Occipital lobe (tissue), 1 donor: ENCODE measurements at regions not wholly inside any gene's neighbourhood (a gene's known extent, or its start where the extent isn't known, plus 50 kb on each side); places are given as distances from the start of the nearest gene placed in this dataset.
"Not testable (repeated sequence)": the region's sequence is repeated elsewhere in the genome, so short reads cannot be mapped to it uniquely, and the experiment has no call there.

Experiments
- DNase-seq: peaks from one replicate; lab custom pipeline; 2025; lab: John Stamatoyannopoulos, UW

DNA sequence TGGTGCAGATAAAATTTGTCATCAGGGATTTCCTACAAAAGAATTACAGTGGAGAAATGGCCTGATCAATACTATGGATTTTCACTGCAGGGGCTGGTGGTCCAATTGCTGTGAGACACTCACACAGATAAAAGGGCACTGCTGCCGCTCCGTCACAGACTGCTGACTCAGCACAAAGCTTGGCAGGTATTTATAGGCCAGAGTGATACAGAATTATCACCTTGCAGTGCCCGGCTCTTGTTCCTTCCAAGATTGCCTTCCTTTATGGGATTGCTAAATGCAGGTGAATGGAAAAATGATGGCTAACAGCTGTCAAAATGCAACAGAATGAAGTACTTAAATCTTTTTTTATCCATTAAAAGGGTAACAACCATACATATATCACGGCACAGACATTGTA is 247.8 kb upstream of the ZFP64 start:
- DNase-seq, result no peak

DNA sequence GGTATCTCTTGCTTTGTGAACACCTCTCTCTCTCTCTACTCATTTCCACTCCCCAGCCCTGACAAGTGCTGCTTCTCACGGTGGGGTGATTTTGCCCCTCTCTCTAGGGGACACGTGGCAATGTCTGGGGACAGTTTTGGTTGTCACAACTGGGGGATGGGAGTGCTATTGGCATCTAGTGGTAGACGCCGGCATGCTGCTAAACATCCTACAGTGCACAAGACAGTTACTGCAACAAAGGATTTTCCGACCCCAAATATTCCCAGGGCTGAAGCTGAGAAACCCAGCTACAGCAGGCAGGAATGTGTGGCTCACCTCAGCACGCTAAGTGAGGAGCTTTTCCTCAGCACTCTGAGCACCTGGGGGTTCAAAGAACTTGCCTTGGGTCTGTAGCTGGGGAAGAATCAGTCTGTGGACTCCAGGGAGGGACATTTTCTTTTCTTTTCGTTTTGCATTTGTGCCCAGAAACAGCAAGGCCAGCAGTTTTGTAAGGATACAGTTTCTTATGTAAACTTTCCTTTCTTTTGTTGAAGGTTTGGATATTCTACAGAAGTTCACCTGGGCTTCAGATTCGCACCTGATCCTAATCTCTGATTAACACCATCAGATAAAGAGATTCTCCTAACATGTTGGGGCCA is 246.9 kb upstream of the ZFP64 start:
- DNase-seq, result no peak

DNA sequence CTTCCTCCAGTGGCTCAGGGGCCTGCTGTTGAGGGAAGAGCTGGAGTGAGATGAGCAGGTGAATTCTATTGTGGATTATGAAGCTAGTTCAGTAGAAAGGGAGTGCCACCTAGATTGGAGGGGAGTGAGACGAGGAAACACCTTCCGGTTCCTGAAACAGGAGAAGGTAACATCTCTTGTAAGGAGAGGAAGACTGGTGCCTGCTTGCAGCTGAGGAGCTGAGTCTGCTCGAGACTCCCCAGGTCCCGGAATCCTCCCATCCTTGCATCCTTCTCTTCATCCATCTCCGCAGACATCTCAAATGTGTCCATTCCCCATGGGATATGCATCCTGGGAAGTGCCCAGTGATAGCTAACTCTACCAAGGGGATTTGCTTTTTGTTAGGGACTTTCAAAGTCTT is 242.9 kb upstream of the ZFP64 start:
- no peak for DNase-seq

DNA sequence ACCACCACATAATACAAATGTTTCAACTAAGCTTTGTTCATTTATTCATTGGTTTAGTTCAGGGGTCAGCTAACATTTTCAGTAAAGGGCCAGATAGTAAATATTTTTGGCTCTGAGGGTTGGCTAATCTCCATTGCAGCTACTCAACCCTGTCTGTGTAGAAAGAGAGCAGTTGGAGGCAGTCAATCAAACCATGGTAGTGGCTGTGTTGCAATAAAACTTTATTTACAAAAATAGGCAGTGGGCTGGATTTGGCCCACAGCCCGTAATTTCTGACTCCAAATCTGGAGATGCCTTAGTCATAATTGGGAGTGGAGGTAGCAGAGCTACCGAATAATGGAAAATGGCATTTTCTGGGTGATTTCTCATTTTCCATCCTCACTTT is 242.5 kb upstream of the ZFP64 start:
- DNase-seq, result no peak

DNA sequence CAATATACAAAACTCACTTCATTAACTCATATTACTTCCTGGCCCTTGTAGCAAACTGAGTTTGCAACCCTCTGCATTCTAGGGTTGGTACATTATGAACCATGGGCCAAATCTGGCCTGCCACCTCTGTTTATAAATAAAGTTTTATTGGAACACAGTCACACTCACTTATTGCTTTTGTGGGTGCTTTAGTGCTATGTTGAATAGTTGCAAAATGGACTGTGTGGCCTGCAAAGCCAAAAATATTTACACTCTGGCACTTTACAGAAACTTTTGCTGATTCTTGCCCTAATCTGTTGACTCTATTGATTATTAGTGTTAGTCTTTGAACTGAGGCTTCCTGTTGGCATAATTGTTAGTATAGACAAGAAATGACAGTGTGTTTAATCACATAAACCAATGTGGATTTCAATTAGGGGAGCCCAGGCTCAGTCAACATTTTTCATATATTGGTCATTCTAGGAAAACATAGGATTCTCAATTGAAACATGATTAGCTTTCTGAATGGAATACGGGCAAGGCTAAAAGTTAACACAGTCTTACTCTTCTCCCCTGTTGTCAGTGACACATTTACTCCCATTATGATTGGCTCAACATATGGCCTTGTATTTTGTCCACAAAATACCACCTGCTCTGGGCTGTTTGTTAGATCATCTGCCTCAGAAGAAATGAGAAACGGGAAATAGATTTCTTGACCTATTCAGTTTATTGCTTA is 241.9 kb upstream of the ZFP64 start:
- DNase-seq, result no peak

DNA sequence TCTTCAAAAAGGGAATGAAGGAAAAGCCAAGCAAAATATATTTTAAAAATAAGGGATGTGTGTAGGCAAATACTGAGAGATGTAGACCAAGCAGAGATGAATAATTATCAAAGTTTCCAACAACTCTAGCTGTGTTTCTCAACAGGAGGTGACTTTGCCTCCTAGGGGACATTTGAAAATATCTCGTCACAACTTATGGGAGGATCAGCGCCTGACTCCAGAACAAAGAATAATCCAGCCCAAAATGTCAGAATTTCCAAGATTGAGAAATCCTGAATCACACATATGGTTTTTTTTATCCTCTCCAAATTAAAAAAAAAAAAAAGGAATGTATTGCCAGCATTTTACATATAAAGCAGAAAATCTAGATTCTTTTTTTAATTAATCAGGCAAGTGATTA is 241.2 kb upstream of the ZFP64 start:
- DNase-seq, result no peak

DNA sequence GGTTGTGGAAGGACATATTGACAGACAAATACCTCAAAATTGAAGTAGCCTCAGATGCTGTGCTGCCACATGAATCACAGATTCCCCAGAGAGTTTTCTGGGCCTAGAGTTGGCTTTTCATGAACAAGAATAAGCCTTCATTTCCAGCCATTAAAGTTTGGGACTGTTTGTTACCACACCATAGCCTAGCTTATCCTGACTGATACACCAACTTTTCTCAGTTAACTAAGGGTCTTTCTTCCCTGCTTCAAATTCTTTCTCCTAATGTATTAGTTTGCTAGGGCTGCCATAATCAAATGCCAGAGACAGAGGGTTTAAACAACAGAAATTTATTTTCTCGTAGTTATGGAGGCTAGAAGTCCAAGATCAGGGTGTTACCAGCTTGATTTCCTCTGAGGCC is 237.4 kb upstream of the ZFP64 start:
- DNase-seq, result no peak

DNA sequence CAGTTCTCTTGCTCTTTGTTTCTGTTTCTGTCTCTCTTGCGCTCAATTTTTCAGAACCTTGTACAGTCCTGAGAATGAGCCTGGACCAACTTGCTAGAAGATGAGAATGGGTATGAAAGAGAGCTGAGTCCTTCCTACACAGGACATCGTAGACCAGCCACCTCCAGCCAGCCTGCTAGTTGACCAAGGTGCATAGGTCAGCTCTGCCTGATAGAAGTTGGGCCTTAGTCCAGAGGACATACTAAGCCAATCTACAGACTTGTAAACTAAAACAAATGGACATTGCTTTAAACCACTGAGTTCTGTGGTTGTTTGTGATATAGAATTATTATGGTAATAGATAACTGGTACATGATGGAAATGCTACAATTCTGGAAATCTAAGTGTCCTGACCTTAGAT is 236.4 kb upstream of the ZFP64 start:
- DNase-seq, result no peak

DNA sequence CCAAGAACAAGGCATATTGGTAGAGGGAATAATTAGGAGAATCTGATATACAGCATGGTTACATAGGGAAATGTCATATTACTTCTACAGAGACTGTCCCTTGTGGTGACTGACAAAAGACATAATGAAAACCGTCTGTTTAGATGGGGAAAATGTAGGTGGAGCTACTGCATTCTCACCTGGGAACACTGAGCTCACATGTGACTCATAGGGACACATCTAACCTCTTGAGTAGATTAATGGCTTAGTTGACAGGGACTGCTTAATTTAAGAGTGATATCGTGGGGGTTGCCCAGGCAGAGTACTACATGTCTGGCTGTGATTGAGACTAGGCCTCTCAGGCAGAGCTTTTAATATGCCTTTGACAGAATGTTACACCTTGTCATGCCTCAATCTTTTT is 235.3 kb upstream of the ZFP64 start:
- no peak for DNase-seq

DNA sequence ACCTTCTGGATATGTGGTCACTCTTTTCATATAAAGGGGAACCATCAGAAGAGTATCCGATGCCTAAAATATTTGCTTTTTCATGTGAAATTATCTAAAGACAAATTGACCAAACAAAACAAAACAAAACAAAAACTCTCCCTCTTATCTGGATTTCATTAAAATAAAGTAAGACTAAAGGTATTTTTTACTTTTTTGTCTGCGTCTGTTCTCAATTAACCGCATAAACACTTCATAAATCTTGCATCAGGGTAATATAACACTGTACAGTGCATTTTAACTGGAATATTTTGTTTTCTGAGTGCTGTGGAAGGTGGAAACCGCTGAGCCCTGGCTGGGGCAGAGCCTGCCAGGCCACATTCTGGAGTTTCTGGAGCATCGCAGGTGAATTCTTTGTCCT is 234.1 kb upstream of the ZFP64 start:
- no peak for DNase-seq

DNA sequence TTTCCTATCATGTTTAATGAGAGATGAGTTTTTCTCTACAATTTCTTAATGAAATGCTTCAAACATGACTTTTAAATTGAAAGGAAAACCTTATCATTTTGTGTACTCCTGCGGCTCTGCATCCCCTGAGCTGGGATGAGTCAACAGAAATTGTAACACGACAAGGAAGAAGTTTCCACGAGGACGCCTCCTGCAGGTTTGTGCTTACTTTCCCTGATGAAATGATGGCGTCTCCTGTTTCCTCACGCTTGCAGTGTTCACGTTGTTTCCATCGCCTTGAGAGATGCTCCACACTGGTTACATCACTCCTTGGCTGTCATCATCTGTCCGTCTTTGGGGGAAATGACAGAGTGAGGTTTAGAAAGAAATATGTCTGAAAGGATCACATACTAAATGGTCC is 233.7 kb upstream of the ZFP64 start:
- no peak for DNase-seq

DNA sequence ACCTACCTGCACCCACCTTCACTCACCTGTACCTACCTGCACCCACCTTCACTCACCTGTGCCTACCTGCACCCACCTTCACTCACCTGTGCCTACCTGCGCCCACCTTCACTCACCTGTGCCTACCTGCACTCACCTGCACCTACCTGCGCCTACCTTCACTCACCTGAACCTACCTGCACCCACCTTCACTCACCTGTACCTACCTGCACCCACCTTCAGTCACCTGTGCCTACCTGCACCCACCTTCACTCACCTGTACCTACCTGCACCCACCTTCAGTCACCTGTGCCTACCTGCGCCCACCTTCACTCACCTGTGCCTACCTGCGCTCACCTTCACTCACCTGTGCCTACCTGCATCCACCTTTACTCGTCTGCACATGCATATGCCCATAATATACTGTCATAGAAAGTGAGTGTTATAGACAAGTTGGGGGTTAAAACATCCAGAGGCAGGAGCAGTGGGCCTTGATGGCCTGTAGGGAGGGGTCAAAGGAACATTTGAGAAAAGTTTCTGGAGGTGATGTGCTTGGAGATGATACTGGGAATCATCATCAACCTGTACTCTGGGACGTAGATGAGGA is 232.9 kb upstream of the ZFP64 start:
- not testable (repeated sequence) for DNase-seq

DNA sequence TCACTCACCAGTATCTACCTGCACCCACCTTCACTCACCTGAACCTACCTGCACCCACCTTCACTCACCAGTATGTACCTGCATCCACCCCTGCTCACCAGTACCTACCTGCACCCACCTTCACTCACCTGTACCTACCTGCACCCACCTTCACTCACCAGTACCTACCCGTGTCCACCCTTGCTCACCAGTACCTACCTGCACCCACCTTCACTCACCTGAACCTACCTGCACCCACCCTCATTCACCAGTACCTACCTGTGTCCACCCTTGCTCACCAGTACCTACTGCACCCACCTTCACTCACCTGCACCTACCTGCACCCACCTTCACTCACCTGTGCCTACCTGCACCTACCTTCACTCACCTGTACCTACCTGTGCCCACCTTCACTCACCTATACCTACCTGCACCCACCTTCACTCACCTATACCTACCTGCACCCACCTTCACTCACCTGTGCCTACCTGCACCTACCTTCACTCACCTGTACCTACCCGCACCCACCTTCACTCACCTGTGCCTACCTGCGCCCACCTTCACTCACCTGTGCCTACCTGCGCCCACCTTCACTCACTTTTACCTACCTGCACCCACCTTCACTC is 232.1 kb upstream of the ZFP64 start:
- DNase-seq, result not testable (repeated sequence)

DNA sequence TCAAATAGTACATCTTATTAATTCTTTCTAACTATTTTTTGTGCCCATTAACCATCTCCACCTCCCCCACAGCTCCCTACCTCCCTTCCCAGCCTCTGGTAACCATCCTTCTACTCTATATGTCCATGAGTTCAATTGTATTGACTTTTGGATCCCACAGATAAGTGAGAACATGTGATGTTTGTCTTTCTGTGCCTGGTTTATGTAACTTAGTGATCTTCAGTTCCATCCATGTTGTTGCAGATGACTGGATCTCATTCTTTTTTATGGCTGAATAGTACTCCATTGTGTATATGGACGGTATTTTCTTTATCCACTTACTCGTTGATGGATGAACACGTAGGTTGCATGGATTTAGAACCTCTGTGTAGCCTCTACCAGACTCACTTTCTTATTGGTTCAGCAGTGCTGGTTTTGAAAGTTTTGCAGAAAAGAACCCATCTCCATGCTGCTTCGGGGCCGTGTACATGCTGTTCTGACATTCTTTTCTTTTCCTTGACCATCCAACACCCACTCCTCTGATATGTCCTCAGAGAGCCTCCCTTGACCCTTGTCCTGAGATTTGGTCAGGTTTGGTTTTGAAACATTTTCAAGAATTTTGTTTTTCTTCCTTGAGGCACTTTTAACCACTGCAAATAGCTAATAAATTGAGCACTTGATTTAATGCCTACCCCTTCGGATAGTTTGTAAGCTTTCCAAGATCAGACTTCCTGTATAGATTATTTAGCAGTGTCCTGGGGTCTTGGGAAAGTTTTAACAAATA is 231.2 kb upstream of the ZFP64 start:
- no peak for DNase-seq

DNA sequence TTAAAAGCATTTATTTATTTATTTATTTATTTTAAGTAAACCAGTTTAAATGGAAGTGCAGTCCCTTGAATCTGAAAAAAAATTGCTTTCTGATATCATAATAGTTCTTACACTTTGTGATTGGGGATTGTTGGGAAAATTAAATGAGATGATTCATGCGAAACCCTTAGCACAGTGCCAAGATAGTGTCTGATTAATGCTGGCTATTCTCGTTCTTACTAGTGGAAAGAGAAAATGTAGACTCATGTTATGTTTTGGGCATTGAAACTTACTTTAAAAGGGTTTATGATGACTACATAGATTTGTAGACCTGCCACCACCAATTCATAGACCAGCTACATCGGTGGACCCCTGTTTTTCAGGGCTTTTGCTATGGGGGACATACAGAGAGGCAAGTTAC is 229.2 kb upstream of the ZFP64 start:
- DNase-seq, result no peak

DNA sequence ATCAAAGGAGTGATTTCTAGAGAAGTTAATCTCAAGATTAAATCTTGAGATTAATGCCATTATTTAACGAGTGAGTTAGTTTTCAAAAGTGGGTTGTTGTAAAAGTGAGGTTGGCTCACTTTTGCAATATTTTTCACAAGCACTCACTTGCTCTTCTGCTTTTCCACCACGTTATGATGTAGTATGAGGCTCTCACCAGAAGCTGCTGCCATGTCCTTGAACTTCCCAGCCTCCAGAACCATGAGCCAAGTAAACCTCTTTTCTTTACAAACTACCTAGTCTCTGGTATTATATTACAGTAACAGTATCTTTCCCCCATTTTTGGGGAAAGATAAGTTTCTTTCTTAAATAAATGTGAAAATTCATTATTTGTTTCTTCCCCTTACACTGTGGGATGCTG is 227.6 kb upstream of the ZFP64 start:
- DNase-seq, result no peak

DNA sequence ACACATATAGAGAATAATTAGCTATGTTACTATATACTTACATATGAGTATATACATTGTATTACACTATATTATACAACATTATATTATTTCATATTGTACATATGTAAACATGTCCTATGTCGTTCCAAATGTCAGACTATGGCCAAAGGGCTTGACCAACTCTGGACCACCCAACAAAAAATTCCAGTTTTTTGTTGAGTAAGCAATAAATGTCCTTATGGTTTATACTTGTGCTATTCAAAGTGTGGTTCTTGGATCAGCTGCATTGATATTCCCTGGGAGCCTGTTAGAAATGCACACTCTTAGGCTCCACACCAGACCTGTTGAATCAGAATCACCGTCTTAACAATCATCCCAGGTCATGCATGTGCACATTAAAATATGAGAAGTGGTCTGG is 225.4 kb upstream of the ZFP64 start:
- DNase-seq, result no peak

DNA sequence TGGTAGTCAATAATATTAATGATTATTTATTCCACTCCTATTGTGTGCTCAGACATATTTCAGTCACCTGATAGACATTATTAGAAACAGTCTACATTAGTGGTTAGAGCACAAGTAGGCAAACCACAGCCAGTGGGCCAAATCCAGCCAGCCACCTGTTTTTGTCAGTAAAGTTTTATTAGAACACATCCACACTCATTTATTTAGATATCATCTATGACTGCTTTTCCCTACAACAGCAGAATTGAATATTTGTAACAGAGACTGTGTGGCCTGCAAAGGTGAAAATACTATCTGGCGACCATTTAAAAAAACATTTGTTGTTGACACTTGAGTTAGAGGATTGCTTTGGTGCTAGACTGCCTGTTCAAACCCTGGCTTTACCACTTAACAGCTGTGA is 220.0 kb upstream of the ZFP64 start:
- DNase-seq, result no peak

DNA sequence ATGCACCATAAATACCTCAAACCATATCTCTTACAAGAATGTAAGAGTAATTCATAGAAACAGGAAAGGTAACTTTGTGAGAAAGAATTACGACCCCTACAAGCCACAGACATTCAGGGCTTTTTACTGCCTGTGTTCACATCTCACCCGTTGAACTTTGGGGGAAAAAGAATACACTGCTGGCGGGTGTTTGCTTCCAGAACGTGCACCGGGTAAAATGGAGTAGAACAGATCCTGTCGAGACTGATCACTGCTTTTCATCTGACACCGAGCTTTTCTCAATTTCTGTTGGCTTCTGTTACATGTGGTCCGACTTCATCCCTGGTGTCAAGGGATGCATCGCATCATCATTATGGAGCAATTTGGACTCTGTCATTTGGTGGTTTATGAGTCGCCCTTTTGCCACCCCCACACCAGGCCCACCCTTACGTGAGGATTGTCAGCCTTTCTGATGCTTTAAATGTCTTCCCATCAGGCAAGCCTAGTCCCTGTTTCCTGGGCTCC is 219.2 kb upstream of the ZFP64 start:
- DNase-seq, result no peak

DNA sequence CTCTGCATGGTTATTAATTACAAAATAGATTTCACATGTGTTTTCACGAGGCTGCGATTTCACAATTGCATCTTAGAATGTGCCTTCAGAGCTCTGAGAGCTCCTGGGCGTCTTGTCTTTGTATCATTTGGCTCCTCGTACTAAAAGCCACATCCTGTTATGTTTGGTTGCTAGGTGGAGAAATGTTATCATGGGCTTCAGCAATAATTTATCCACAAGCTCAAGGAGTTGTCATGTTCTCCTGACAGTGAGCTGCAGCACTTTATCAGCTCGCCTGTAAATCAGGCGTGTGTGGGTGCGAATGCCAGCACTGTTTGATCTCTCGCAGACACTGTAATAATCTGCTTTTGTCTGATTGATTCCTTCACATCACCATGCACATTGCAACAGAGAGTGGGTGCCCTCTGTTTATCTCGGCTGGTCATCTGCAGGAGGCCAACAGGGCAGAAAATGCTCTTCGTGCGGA is 218.6 kb upstream of the ZFP64 start:
- no peak for DNase-seq

DNA sequence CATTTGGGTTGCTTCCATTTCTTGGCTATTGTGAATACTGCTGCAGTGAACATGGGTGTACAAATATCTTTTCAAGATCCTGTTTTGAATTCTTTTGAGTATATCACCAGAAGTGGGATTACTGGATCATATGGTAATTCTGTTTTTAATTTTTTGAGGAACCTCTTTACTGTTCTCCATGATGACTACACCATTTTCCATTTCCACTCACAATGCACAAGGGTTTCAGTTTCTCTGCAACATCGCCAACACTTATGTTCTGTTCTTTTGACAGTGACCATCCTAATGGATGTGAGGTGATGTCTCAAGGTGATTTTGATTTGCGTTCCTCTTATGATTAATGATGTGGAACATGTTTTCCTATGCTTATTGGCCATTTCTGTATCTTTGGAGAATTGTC is 214.4 kb upstream of the ZFP64 start:
- DNase-seq, result no peak

DNA sequence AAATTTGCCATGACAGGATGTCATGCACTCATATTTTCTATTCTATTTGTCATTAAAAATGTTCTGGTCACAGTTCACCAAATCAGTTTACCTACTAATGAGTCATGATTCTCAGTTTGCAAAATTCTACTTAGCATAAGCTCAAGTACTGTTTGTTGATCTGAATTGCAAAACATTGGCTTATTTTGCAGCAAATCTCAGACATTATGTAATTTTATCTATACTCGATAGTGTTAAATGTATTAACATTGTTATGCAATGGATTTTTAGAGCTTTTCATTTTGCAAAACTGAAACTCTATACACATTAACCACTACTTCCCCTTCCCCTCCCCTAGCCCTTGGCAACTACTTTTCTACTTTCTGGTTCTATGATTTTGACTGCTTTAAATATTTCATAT is 213.8 kb upstream of the ZFP64 start:
- DNase-seq, result no peak
